ENCODE measurements at regions not wholly inside any gene's neighbourhood (a gene's known extent, or its start where the extent isn't known, plus 50 kb on each side); places are given as distances from the start of the nearest gene placed in this dataset.

- TF ChIP-seq ZNF318 (IDR thresholded peaks at IDR 0.05; ENCODE audit: borderline replicate concordance in 1 of 2, low read depth in 1 of 2) (no peak), ZNF316 (IDR thresholded peaks at IDR 0.05) (peak; percentile 44; the same call in 1 of the 2 replicates), LARP7 (IDR thresholded peaks at IDR 0.05) (no peak), ZBTB2 (IDR thresholded peaks at IDR 0.05) (no peak), MTA2 (IDR thresholded peaks at IDR 0.05; ENCODE audit: low read depth) (no peak), FOSL1 (tag; conservative IDR thresholded peaks at IDR 0.05) (no peak), JUNB (CRISPR knock-in tag; conservative IDR thresholded peaks at IDR 0.05) (no peak), AFF1 (IDR thresholded peaks at IDR 0.05; ENCODE audit: low read depth in 1 of 2, partially characterized antibody in 2 of 2) (no peak), BCLAF1 (IDR thresholded peaks at IDR 0.05; ENCODE audit: borderline replicate concordance in 1 of 2, control insufficient read depth in 1 of 2, low read depth in 2 of 2, low read length in 1 of 2) (no peak)
Measured at GRCh38 chr4:104385713-104386112, 109.0 kb downstream of the CXXC4 start (continued).
